Fibroblast of villous mesenchyme (primary cell): ENCODE measurements at regions not wholly inside any gene's neighbourhood (a gene's known extent, or its start where the extent isn't known, plus 50 kb on each side); places are given as distances from the start of the nearest gene placed in this dataset.
A peak's percentile ranks its signal among the peaks of the same experiment; 100 is the strongest.

Source experiments
- DNase-seq: peaks from one replicate; pipeline ENCODE4 v3.0.0-alpha.2; 2010; ENCODE audit warnings: low read depth
- H3K4me3 ChIP-seq: 2 replicates; pipeline ENCODE4 v1.5.1; 2011; ENCODE audit warnings: low read depth, mild to moderate bottlenecking, low read length
- CTCF ChIP-seq: IDR thresholded peaks from 2 replicates; pipeline ENCODE4 v1.5.1; 2012; ENCODE audit warnings: low read depth, mild to moderate bottlenecking, low read length; ENCODE audit not compliant: insufficient read depth

DNA sequence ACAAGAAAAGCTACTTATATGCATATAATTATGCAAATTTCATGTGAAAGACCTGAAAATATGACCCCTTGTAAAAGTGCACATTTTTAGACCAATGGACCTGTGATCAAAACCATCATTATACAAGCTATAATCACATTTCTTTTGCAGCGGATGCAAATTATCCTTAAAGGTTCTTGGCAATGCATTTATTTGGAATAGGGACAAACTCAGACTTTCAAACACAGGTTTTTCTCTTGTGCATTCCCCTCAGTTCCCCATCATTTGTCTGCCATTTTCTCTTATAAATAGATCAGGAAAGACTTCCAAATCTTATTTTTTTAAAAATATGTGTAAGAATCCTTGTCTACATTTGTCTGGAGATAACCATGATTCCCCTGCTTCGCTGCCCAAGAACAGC is 954.2 kb upstream of the NRXN1 start:
- TF ChIP-seq CTCF = no peak
- DNase-seq = no peak

GRCh38 chr2:51981783-51982182 is 949.9 kb upstream of the NRXN1 start:
- no peak for TF ChIP-seq CTCF
- no peak overlapping the region for H3K4me3 ChIP-seq
- peak; percentile 11 for DNase-seq

More for the DNA sequence above, 954.2 kb upstream of the NRXN1 start:
- no peak overlapping the region for H3K4me3 ChIP-seq

GRCh38 chr2:51976623-51977022 is 944.7 kb upstream of the NRXN1 start:
- no peak for TF ChIP-seq CTCF
- no peak overlapping the region for H3K4me3 ChIP-seq
- DNase-seq = no peak

DNA sequence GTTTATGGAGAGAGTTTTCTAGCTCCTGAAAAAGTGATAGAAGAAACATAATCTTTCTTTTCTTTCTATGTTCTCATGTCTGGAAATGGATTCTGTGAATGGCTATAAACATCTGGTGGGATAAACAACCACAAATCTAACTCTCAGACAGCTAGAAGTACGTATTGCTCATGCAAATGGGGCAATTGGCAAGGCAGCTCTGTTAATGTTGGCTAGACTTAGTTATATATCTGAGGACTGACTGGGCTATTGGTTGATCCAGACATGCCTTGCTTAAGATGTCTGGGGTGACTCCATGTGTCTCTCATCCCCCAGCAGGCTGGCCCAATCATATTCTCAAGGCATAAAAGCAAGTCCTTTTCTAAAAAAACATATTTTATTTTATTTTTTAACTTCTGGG is 939.2 kb upstream of the NRXN1 start:
- no peak overlapping the region for H3K4me3 ChIP-seq
- DNase-seq = no peak

DNA sequence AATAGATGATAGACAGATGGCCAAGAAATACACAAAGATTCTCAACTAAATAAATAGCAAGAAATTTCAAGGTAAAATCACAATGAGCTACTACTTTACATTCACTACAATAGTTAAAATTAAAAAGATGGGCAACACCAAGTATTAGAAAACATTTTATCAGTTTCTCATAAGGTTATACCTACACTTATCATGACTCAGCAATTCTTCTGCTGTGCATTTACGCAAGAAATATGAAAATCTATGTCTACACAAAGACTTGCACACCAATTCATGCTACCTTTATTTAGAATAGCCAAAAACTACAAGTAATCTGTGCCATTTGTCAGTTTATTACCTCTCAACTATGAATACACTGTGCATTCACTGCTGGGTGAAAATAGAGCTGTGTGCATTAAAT is 937.4 kb upstream of the NRXN1 start:
- DNase-seq = no peak
- H3K4me3 ChIP-seq = no peak overlapping the region
- no peak for TF ChIP-seq CTCF

More for the DNA sequence above, 939.2 kb upstream of the NRXN1 start:
- TF ChIP-seq CTCF = no peak

DNA sequence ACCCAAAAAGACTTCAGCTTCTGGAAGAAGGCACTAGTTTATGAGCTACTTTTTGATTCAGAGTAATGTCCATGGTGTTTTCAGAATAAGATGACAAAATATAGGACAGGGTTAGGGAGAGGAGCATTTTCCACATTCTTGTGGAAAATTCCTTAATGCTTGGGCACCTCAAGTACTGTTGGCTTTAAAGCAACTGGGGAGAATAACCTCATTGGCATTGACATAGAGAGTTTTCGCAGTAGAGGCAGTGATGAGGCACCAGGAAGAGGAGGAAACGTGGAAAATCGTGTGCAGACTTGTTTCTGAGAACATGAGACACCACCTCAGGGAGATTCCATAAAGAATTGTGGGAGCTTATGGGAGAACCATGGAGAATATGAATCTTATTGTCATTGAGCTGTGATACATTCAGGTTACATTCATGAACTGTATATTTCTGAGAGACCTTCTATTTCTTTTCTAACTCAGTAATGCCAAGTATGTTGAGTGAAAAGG is 929.0 kb upstream of the NRXN1 start:
- no peak overlapping the region for H3K4me3 ChIP-seq
- TF ChIP-seq CTCF = no peak
- no peak for DNase-seq

DNA sequence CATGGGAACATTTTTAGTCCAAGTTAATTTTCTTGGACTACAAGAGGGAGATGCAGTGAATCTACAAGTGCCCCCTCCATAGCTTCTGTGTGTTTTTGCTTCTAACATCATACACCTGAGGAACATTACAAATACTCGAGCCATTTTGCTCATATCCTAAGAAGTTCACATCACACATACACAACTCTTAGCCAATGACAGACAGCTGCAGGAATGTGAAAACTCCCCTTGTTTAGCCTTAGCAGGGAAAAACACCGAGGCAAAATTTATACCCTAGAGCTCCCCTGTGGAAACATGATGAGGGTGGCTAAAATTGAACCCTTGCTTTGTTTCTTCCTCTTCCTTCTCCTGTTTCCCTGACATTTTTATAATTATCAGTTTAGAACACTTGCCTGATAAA is 928.3 kb upstream of the NRXN1 start:
- no peak for TF ChIP-seq CTCF
- no peak for DNase-seq
- no peak overlapping the region for H3K4me3 ChIP-seq
